AG04449 (cell line): ENCODE measurements at regions not wholly inside any gene's neighbourhood (a gene's known extent, or its start where the extent isn't known, plus 50 kb on each side); places are given as distances from the start of the nearest gene placed in this dataset.
"Not testable (repeated sequence)": the region's sequence is repeated elsewhere in the genome, so short reads cannot be mapped to it uniquely, and the experiment has no call there.

Experiments used
- CTCF ChIA-PET: fragments of 350-600 bp; formaldehyde crosslinking; extraction: SDS; loops from one replicate; lab custom pipeline; 2021; ENCODE audit warnings: antibody characterized with exemption; lab: Yijun Ruan, JAX
- POLR2A ChIA-PET: fragments of 400-600, 350-600 bp; formaldehyde crosslinking; extraction: SDS; loops from one replicate; lab custom pipeline; 2020; ENCODE audit warnings: antibody characterized with exemption, inconsistent platforms; lab: Yijun Ruan, JAX
- DNase-seq: peaks from one replicate; pipeline ENCODE4 v3.0.0-alpha.2; 2010; ENCODE audit warnings: low read depth, low spot score
- H3K4me3 ChIP-seq: 2 replicates; pipeline ENCODE4 v1.5.1; 2011; ENCODE audit warnings: low read depth, mild to moderate bottlenecking, control low read depth, low read length
- CTCF ChIP-seq: IDR thresholded peaks from one replicate; pipeline ENCODE4 v1.5.1; 2011; ENCODE audit warnings: mild to moderate bottlenecking, moderate library complexity, low read length, control low read depth, inconsistent platforms; ENCODE audit not compliant: insufficient read depth; ENCODE audit errors: missing control alignments

GRCh38 chr2:61660511-61661388 is 122.6 kb upstream of the XPO1 start:
- H3K4me3 ChIP-seq: no peak overlapping the region
- POLR2A ChIA-PET: no interaction called here
- CTCF ChIA-PET: interaction anchor here (1.2 to 2.0 kb wide), 4 partner anchors 8 to 25 kb away, joined by 3 to 10 read pairs (median 6); no protein-coding TSS in a partner anchor
- DNase-seq: no peak
- TF ChIP-seq CTCF: no peak

GRCh38 chr2:61658841-61659780 is 121.0 kb upstream of the XPO1 start:
- ChIA-PET CTCF (interaction anchor here (0.7 to 3.9 kb wide), 21 partner anchors 9 to 525 kb away, joined by 3 to 17 read pairs (median 3); partner anchors contain the start of gene XPO1), POLR2A (no interaction called here)
- DNase-seq: no peak
- no peak overlapping the region for H3K4me3 ChIP-seq
- TF ChIP-seq CTCF: peak; percentile 32

GRCh38 chr2:61649946-61650345 is 111.8 kb upstream of the XPO1 start:
- H3K4me3 ChIP-seq, DNase-seq, POLR2A ChIA-PET: not testable (repeated sequence)
- CTCF ChIA-PET: interaction anchor here (2.0 kb wide), 1 partner anchor 9 kb away, joined by 7 read pairs; no protein-coding TSS in a partner anchor

- POLR2A ChIA-PET: no interaction called here
- TF ChIP-seq CTCF: no peak
- no peak for DNase-seq
- no peak overlapping the region for H3K4me3 ChIP-seq
- CTCF ChIA-PET: interaction anchor here (2.0 kb wide), 1 partner anchor 10 kb away, joined by 7 read pairs; no protein-coding TSS in a partner anchor
Measured at GRCh38 chr2:61649021-61649420, 110.9 kb upstream of the XPO1 start.

GRCh38 chr2:61647044-61647443 is 108.9 kb upstream of the XPO1 start:
- no peak overlapping the region for H3K4me3 ChIP-seq
- POLR2A ChIA-PET: no interaction called here
- no peak for TF ChIP-seq CTCF
- CTCF ChIA-PET: interaction anchor here (1.5 kb wide), 1 partner anchor 10 kb away, joined by 8 read pairs; no protein-coding TSS in a partner anchor
- DNase-seq: no peak

- H3K4me3 ChIP-seq: no peak overlapping the region
- TF ChIP-seq CTCF: no peak
- peak; percentile 57 for DNase-seq
- ChIA-PET CTCF (interaction anchor here (0.8 to 1.5 kb wide), 2 partner anchors 11 kb away, joined by 3 to 8 read pairs; no protein-coding TSS in a partner anchor), POLR2A (no interaction called here)
Measured at GRCh38 chr2:61645911-61646310, 107.8 kb upstream of the XPO1 start.

- DNase-seq, H3K4me3 ChIP-seq, POLR2A ChIA-PET: not testable (repeated sequence)
- CTCF ChIA-PET: interaction anchor here (1.0 kb wide), 1 partner anchor 16 kb away, joined by 3 read pairs; no protein-coding TSS in a partner anchor
Measured at GRCh38 chr2:61643153-61643552, 105.0 kb upstream of the XPO1 start.
